Parathyroid adenoma (tissue), 2 donors: ENCODE measurements at regions not wholly inside any gene's neighbourhood (a gene's known extent, or its start where the extent isn't known, plus 50 kb on each side); places are given as distances from the start of the nearest gene placed in this dataset.
"Not testable (repeated sequence)": the region's sequence is repeated elsewhere in the genome, so short reads cannot be mapped to it uniquely, and the experiment has no call there.

Experiments
- H2AFZ ChIP-seq: fragments of 300-600 bp; sonication (generic); one replicate; pipeline ENCODE4 v1.7.0; 2017; ENCODE audit warnings: antibody characterized with exemption, mild to moderate bottlenecking
- H3K27ac ChIP-seq: fragments of 300-600 bp; sonication (generic); one replicate; pipeline ENCODE4 v1.7.0; 2017
- H3K27me3 ChIP-seq: fragments of 300-600 bp; sonication (generic); one replicate; pipeline ENCODE4 v1.7.0; 2017; ENCODE audit warnings: low read length; ENCODE audit not compliant: control insufficient read depth, insufficient read depth
- H3K36me3 ChIP-seq: fragments of 300-600 bp; sonication (generic); one replicate; pipeline ENCODE4 v1.7.0; 2017; ENCODE audit warnings: low read length; ENCODE audit not compliant: control insufficient read depth, insufficient read depth
- H3K4me1 ChIP-seq: fragments of 300-600 bp; sonication (generic); one replicate; pipeline ENCODE4 v1.7.0; 2017; ENCODE audit warnings: control low read depth
- H3K4me2 ChIP-seq: fragments of 300-600 bp; sonication (generic); one replicate; pipeline ENCODE4 v1.7.0; 2017; ENCODE audit warnings: low read length
- H3K4me3 ChIP-seq: fragments of 300-600 bp; sonication (generic); one replicate; pipeline ENCODE4 v1.7.0; 2017; ENCODE audit warnings: low read depth, low read length
- H3K79me2 ChIP-seq: fragments of 300-600 bp; sonication (generic); one replicate; pipeline ENCODE4 v1.7.0; 2017; ENCODE audit warnings: control low read depth
- H3K9ac ChIP-seq: fragments of 300-600 bp; sonication (generic); one replicate; pipeline ENCODE4 v1.7.0; 2017; ENCODE audit warnings: mild to moderate bottlenecking
- H3K9me3 ChIP-seq: fragments of 300-600 bp; sonication (generic); one replicate; pipeline ENCODE4 v1.7.0; 2017; ENCODE audit warnings: low read length; ENCODE audit not compliant: control insufficient read depth
- CTCF ChIP-seq: fragments of 300-600 bp; sonication (generic); IDR thresholded peaks from one replicate; pipeline ENCODE4 v1.7.0; 2017; ENCODE audit warnings: antibody characterized with exemption, mild to moderate bottlenecking
- donor health status: primary hyperparathyroidism.

- Histone ChIP-seq H3K4me2 (no peak overlapping the region), H3K9ac (no peak overlapping the region), H3K27ac (no peak overlapping the region), H3K79me2 (no peaks in the 10 kb centered on the region), H3K27me3 (no peaks in the 10 kb centered on the region), H2AFZ (no peak overlapping the region), H3K4me3 (no peak overlapping the region), H3K36me3 (no peaks in the 10 kb centered on the region), H3K4me1 (no peaks in the 10 kb centered on the region), H3K9me3 (no peaks in the 10 kb centered on the region)
- TF ChIP-seq CTCF, result no peak
Observed at GRCh38 chrX:42362219-42362618, 415.7 kb downstream of the PPP1R2C start.

DNA sequence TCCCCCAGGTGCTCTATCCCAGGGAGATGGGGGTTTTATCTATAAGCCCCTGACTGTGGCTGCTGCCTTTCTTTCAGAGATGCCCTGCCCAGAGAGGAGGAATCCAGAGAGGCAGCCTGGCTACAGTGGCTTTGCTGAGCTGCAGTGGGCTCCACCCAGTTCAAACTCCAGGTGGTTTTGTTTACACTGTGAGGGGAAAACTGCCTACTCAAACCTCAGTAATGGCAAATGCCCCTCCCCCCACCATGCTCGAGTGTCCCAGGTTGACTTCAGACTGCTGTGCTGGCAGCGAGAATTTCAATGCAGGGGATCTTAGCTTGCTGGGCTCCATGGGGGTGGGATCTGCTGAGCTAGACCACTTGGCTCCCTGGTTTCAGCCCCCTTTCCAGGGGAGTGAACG, 419.6 kb upstream of the CASK start:
- H3K27ac ChIP-seq, result not testable (repeated sequence)

More for the DNA sequence above, 419.6 kb upstream of the CASK start:
- H3K9me3 ChIP-seq, H3K27me3 ChIP-seq, H3K4me2 ChIP-seq, H2AFZ ChIP-seq, H3K9ac ChIP-seq, H3K36me3 ChIP-seq, H3K4me1 ChIP-seq, H3K4me3 ChIP-seq, H3K79me2 ChIP-seq: not testable (repeated sequence)
